ENCODE measurements at regions not wholly inside any gene's neighbourhood (a gene's known extent, or its start where the extent isn't known, plus 50 kb on each side); places are given as distances from the start of the nearest gene placed in this dataset.
"Not testable (repeated sequence)": the region's sequence is repeated elsewhere in the genome, so short reads cannot be mapped to it uniquely, and the experiment has no call there.

- DNase-seq (ENCODE audit: low spot score): peak; percentile 92
Observed at GRCh38 chr5:152608458-152608857, 203.4 kb upstream of the NMUR2 start.

DNA sequence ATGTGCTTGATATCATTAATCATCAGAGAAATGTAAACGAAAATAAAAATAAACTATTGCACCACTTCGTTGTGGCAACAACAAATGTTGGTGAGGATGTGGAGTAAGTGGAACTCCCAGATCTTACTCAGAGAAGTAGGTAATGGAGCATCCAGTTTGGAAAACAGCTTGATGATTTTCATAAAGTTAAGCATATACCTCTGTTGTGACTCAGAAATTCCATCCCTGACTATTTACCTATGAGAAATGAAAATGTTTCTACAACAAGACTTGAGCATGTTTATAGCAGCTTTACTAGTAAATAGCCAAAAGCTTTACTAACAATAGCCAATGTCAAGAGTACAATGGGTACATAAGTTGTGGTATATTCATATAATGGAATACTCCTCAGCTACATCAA, 214.7 kb upstream of the NMUR2 start:
- no peak for DNase-seq (ENCODE audit: low spot score)

GRCh38 chr5:152622628-152623027, 217.5 kb upstream of the NMUR2 start:
- DNase-seq (ENCODE audit: low spot score): no peak

DNA sequence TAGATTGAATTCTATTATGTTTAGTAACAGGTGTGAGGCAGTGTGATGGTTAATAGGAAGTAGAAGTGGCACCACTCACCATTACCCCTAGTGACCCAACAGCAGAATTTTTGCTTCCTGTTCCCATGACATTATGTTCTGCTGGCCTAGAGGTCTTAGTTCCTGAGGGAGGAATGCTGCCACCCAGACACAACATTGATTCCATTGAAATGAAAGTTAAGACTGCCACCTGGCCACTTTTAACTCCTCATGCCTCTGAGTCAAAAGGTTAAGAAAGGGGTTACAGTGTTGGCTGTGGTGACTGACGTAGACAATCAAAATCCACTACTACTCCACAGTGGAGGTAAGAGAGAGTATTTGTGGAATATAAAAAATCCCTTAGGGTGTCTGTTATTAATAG, 218.9 kb upstream of the NMUR2 start:
- DNase-seq (ENCODE audit: low spot score): no peak

GRCh38 chr5:152625696-152626095, 220.6 kb upstream of the NMUR2 start:
- DNase-seq (ENCODE audit: low spot score): no peak

DNA sequence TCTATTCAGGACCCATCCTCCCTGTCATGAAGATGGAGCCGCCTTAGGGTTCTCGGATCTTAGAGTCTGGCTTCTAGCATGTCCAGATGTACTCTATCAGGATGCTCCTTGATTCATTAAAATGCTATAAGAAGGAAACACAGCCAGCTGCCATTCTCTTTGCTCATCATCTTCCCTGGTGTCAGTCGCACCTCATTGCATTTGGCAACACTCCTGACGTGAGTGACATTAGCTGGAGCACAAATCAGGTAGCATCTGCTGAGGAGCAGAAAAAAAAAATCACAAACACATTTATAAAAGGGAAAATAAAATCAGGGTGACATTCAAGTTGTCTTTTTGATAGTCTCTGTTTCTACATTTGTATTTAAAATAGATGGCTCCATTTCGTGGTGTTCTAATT, 226.1 kb upstream of the NMUR2 start:
- DNase-seq (ENCODE audit: low spot score): no peak

DNA sequence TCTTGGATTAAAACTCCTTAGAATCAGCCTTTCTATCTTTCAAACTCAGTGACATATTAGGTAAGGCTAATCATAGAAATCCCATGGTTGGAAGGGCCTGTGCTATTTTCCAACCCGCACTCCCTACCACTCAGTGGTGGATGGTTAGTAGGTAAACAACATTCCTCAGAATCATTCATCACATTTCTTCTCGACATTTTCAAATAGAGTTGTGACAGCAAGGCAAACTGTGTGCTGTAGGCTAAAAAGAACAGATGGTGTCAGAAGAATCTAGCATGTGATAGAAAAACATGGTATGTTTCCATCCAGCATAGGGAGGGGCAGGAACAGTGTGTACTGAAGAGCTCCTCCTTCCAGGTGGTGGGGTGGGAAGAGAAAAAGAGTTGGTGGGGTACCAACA, 227.3 kb upstream of the NMUR2 start:
- peak; percentile 68 for DNase-seq (ENCODE audit: low spot score)

DNA sequence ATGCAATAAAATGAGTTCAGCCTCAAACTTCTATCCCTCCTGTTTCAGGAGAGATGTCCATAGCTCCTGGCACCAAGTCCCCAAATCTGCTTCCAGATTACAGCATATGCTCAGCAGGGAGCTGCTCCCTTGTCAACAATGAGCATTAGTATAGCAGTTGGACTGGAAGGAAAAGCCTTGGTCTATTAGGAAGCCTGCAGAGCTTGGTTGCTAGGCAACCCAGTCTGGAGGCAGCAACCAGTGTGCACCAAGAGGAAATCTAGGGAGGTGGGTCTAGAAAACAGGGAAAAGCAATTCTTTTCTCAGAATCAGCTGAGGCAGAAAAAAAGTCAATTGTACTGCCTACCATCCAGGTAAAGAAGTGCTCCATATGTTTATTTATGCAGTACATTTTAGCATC, 229.5 kb upstream of the NMUR2 start:
- DNase-seq (ENCODE audit: low spot score): peak; percentile 97

DNA sequence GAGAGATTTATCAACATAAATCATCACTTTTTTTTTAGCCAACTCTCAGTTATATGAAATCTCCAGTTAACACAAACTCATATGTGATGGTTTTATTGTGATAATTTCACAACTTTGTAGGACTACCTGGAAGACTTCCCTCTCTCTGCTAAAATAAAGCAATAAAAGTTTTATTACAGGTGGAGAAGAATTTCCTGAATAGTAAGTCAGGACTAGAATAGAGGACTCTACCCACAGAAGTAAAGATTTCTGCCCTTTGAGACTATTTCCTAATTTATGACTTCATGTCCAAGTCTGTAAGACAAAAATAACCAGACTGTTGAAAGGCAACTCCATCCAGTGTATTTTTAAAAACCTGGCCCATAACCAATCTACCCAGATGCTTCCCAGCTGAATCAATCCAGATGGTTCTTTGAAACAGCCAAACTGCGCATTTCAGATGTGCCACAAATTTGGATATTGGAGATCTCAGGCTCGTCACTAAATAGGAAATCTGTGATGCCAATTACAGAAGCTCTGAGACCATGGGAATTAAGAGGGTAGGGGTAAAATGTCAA, 234.0 kb upstream of the NMUR2 start:
- no peak for DNase-seq (ENCODE audit: low spot score)

- DNase-seq (ENCODE audit: low spot score): no peak
Observed at GRCh38 chr5:152641970-152642805, 237.1 kb upstream of the NMUR2 start.

GRCh38 chr5:152642880-152643279, 237.8 kb upstream of the NMUR2 start:
- no peak for DNase-seq (ENCODE audit: low spot score)

- DNase-seq (ENCODE audit: low spot score): no peak
Observed at GRCh38 chr5:152644029-152644728, 239.1 kb upstream of the NMUR2 start.

- DNase-seq (ENCODE audit: low spot score): no peak
Observed at GRCh38 chr5:152649609-152650008, 244.5 kb upstream of the NMUR2 start.

DNA sequence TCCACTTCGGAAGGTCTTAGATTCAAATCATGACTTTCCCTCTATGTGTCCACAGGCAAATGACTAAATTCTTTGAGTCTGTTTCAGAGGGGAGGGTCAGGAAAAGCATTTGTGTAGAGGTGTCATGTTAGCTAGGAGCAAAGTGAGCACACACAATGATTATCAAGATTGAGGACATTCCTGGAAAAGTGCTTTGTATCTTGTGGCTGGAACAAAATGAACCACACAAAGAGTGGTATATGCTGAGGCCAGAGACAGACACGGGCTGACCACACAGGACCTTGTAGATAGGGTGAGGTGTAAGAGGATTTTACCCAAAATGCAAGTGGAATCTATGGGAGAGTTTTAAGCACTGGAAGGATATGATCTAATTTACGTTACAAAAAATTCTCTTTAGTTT, 245.3 kb upstream of the NMUR2 start:
- no peak for DNase-seq (ENCODE audit: low spot score)

- not testable (repeated sequence) for DNase-seq (ENCODE audit: low spot score)
Observed at GRCh38 chr5:152659470-152659869, 254.4 kb upstream of the NMUR2 start.

DNA sequence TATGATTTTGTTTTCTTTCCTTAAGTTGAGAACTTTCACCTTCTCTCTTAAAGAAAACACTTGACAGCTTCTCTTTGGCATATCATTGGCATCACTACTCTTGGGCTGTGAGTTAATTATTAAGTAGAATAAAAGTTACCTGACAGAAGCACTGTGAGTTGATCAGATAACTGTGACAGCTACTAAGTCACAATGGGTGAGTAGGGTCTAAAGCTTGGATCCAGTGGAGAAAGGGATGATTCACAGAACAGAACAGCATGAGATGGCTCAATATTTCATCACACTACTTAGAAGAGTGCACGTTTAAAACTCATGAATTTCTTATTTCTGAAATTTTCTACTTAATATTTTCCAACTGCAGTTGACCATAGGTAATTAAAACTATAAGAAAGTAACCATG, 268.5 kb upstream of the NMUR2 start:
- no peak for DNase-seq (ENCODE audit: low spot score)

DNA sequence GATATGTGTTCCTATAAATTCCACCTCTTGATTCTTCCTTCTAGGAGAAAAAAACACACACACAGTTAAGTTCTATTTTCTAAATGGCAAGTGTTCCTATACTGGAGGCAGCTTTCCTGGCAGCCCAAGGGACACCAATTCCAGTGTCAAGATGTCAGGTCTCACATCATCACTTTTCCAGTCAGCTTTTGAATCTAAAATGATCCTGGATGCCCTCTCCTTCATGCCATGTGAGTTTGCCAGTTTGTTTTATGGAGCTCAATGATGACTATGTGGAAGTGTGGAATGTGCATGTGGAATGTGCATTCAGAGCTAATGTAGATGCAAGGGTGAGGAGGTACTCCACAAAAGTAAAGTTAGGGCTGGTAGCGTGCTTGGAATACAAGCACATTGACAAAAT, 269.3 kb upstream of the NMUR2 start:
- no peak for DNase-seq (ENCODE audit: low spot score)

- DNase-seq (ENCODE audit: low spot score): peak; percentile 9
Observed at GRCh38 chr5:152676196-152676595, 271.1 kb upstream of the NMUR2 start.

DNA sequence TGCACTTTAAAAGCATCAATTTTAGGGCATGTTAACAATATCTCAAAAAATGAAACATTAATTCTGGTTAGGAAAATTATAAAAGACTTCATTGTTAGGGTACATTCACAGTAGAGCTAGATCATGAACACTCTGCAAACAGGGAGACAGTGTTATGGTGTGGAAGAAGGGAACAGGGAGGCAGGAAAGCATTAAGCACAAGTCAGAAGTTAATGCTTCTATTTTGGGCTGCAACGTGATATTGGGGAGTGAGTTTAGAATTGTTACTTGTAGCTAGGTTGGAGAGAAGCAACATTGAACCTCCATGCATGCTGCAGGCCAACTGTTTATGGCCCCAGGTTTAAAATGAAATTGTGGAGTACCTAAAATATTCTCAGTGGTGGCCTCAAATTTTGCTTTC, 278.1 kb upstream of the NMUR2 start:
- no peak for DNase-seq (ENCODE audit: low spot score)

DNA sequence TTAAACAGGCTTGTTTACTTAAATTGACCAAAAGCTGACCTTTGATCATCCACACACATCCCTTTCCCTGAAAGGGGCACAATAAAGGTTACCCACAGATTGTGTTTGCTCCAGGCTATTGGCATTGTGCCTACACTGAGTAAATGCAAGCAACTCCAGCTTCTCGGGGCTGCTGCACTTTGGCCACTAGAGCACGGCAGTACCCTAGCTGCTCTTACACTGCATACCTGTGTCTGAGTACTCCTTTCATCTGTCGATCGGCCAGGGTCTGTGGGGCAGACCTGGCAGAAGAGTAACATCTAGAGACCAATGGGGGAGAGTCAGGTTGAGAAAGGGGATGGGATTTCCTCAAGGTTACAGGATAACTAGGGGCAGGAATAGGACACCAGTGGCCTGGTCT, 281.9 kb upstream of the NMUR2 start:
- DNase-seq (ENCODE audit: low spot score): no peak

DNA sequence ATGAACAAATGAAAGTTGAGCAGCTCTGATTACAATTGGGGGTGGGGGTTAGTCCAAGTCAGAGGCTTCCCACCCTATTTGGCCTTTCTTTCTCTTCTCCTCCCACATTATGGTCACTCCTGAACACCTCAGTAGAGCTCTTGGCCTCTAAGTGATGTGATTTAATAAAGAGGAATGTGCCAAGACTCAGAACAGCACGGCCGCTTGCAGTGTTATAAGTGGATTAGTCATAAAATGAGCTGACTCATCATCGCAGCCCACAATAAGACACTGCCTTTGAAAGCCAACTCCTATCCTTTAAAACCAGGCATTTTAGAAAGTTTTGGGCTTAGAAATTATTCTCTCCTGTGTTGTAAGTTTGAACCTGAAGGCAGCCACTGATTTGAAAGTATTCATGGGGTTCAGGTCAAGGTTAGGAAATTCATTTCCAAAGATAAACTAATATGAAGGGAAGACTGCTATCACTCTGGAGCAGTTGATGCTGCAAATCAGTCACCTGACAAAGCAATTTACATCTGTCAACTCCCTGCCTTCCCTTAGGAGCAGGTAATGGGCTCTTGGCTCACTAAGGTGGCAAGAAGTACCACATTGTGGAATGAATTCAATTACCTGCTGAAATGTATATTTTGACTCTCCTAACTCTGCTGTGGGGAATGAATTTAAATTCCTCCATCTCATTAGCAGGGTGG, 283.6 kb upstream of the NMUR2 start:
- no peak for DNase-seq (ENCODE audit: low spot score)

DNA sequence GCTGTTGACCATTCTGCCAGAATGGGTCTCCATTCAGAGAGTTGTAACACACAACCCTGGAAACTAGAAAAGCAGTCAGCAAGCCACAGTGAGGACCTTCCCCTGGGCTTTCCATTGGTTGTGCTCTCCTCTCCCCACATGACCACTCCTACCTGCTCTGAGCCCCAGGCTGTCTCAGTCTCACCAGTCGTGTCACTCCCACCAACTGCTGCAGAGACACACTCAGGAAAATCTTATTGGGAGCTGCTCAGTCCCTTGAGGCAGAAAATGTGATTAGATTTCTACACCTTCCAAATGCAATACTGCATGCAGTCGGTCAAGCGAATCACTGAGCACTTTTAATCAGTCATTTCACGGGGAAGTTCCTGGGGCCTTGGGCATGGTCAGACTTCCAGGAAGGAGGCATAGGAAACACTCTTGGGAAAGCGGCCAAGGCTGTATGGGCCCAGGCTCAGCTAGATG, 284.2 kb upstream of the NMUR2 start:
- no peak for DNase-seq (ENCODE audit: low spot score)

- no peak for DNase-seq (ENCODE audit: low spot score)
Observed at GRCh38 chr5:152694231-152694630, 289.2 kb upstream of the NMUR2 start.
